HepG2 (cell line): ENCODE measurements at regions not wholly inside any gene's neighbourhood (a gene's known extent, or its start where the extent isn't known, plus 50 kb on each side); places are given as distances from the start of the nearest gene placed in this dataset.
A peak's percentile ranks its signal among the peaks of the same experiment; 100 is the strongest.

Source experiments
- DNMT3B ChIP-seq: conservative IDR thresholded peaks from 2 replicates; pipeline ENCODE4 v1.6.1; 2016; ENCODE audit warnings: missing biosample characterization, control low read depth
- FOXO1 ChIP-seq: sonication (generic); formaldehyde crosslinking; IDR thresholded peaks from 2 replicates; pipeline ENCODE4 v1.4.0; 2020; ENCODE audit warnings: missing genetic modification reagents
- KDM6A ChIP-seq: IDR thresholded peaks from 2 replicates; pipeline ENCODE4 v1.6.1; 2016; ENCODE audit warnings: low read depth
- NRL ChIP-seq: sonication (generic); formaldehyde crosslinking; IDR thresholded peaks from 2 replicates; pipeline ENCODE4 v1.5.0; 2020; ENCODE audit warnings: missing genetic modification reagents, mild to moderate bottlenecking, moderate library complexity, borderline replicate concordance
- POLR2A ChIP-seq, 2 experiments: IDR thresholded peaks; 2 replicates each; pipeline ENCODE4 v1.6.1; 2011; ENCODE audit warnings: low read depth in 2 of 2, low read length in 2 of 2, mild to moderate bottlenecking in 1 of 2, moderate library complexity in 1 of 2; ENCODE audit not compliant: insufficient read depth in 1 of 2
- WIZ ChIP-seq: sonication (generic); formaldehyde crosslinking; IDR thresholded peaks from 2 replicates; pipeline ENCODE4 v1.5.1; 2020; ENCODE audit warnings: mild to moderate bottlenecking, missing genetic modification reagents
- ZFP37 ChIP-seq: sonication (generic); formaldehyde crosslinking; IDR thresholded peaks from 2 replicates; pipeline ENCODE4 v1.4.0; 2020; ENCODE audit warnings: missing genetic modification reagents, borderline replicate concordance
- ZFX ChIP-seq: sonication (generic); formaldehyde crosslinking; IDR thresholded peaks from 2 replicates; pipeline ENCODE4 v1.4.0; 2020; ENCODE audit warnings: mild to moderate bottlenecking, low read depth, missing genetic modification reagents, moderate library complexity
- ZMAT3 ChIP-seq: sonication (generic); formaldehyde crosslinking; conservative IDR thresholded peaks from 2 replicates; pipeline ENCODE4 v1.7.0; 2021; ENCODE audit warnings: missing genetic modification reagents
- ZNF747 ChIP-seq: sonication (generic); formaldehyde crosslinking; IDR thresholded peaks from 2 replicates; pipeline ENCODE4 v1.8.1; 2023; ENCODE audit warnings: missing genetic modification reagents, mild to moderate bottlenecking, borderline replicate concordance
- TF ChIP-seq, protein P1 (sequence below): sonication (generic); formaldehyde crosslinking; IDR thresholded peaks from 2 replicates; pipeline ENCODE4 v1.4.0; 2020; ENCODE audit warnings: missing genetic modification reagents, mild to moderate bottlenecking, borderline replicate concordance
- TF ChIP-seq, protein P2 (sequence below): sonication (generic); formaldehyde crosslinking; IDR thresholded peaks from 2 replicates; pipeline ENCODE4 v1.9.0; 2021; ENCODE audit warnings: missing genetic modification reagents, mild to moderate bottlenecking, borderline replicate concordance
- TF ChIP-seq, protein P3 (sequence below): sonication (generic); formaldehyde crosslinking; IDR thresholded peaks from 2 replicates; pipeline ENCODE4 v1.4.0; 2020; ENCODE audit warnings: mild to moderate bottlenecking, missing genetic modification reagents
- TF ChIP-seq, protein P4 (sequence below): sonication (generic); formaldehyde crosslinking; IDR thresholded peaks from 2 replicates; pipeline ENCODE4 v1.4.0; 2020; ENCODE audit warnings: missing genetic modification reagents
- TF ChIP-seq, protein P5 (sequence below): fragments of 450-650 bp; IDR thresholded peaks from 2 replicates; pipeline ENCODE4 v1.6.1; 2017
- TF ChIP-seq, protein P6 (sequence below): sonication (generic); formaldehyde crosslinking; IDR thresholded peaks from 2 replicates; pipeline ENCODE4 v1.5.0; 2020; ENCODE audit warnings: mild to moderate bottlenecking, missing genetic modification reagents, borderline replicate concordance
- TF ChIP-seq, protein P7 (sequence below): sonication (generic); formaldehyde crosslinking; IDR thresholded peaks from 2 replicates; pipeline ENCODE4 v1.4.0; 2020; ENCODE audit warnings: mild to moderate bottlenecking, missing genetic modification reagents

DNA sequence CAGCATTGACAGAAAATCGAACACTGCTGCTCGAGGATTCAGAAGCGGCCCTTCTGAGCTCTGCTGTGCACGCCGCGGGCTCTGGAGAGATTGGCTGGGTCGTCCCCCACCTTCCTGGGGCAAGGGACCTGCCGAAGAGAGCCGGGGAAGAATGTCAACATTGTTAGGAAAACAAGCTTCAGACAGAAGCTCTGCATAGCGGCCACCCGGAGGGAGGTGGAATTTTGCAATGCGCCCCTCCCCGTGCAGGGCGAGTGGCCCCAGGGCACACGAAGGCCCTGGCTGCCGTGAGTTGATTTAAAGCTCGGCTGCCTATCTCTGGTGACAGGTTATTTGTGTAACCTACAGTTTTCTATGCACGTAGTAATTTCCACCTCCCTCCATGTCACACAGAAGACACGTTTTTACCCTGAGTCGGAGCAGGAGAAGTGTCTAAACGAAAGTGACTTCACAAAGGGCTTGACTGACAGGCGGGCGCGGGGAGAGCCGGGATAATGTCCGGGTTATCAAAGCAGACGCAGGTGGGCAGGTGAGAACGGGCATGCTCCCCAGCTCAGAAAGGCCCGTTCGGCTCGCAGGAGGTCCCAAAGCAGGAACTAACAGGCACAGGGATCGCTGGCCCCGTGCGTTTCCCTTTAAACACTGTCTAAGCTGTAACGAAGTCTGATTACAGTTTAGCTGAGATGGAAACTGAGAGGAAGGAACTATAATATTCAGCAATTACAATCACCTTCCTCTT is 84.6 kb downstream of the PDGFA start (continued):
- TF ChIP-seq, protein P1, sequence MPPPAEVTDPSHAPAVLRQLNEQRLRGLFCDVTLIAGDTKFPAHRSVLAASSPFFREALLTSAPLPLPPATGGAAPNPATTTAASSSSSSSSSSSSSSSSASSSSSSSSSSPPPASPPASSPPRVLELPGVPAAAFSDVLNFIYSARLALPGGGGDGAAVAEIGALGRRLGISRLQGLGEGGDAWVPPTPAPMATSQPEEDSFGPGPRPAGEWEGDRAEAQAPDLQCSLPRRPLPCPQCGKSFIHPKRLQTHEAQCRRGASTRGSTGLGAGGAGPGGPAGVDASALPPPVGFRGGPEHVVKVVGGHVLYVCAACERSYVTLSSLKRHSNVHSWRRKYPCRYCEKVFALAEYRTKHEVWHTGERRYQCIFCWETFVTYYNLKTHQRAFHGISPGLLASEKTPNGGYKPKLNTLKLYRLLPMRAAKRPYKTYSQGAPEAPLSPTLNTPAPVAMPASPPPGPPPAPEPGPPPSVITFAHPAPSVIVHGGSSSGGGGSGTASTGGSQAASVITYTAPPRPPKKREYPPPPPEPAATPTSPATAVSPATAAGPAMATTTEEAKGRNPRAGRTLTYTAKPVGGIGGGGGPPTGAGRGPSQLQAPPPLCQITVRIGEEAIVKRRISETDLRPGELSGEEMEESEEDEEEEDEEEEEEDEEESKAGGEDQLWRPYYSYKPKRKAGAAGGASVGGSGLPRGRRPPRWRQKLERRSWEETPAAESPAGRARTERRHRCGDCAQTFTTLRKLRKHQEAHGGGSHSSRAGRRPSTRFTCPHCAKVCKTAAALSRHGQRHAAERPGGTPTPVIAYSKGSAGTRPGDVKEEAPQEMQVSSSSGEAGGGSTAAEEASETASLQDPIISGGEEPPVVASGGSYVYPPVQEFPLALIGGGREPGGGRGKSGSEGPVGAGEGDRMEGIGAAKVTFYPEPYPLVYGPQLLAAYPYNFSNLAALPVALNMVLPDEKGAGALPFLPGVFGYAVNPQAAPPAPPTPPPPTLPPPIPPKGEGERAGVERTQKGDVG (CRISPR knock-in tag) = no peak
- TF ChIP-seq WIZ (CRISPR knock-in tag) (no peak), POLR2A (IDR thresholded peaks at IDR 0.05; ENCODE audit: insufficient read depth in 1 of 2, low read depth in 2 of 2, low read length in 2 of 2) (no peak), ZNF747 (CRISPR knock-in tag) (no peak), ZMAT3 (no peak), KDM6A (CRISPR knock-in tag) (no peak), FOXO1 (CRISPR knock-in tag) (peak; percentile 77; the same call in 1 of the 2 replicates), DNMT3B (no peak), NRL (CRISPR knock-in tag) (no peak; the same call in 1 of the 2 replicates), ZFP37 (CRISPR knock-in tag) (no peak), ZFX (CRISPR knock-in tag) (peak; percentile 59; the same call in 1 of the 2 replicates)
- TF ChIP-seq, protein P2, sequence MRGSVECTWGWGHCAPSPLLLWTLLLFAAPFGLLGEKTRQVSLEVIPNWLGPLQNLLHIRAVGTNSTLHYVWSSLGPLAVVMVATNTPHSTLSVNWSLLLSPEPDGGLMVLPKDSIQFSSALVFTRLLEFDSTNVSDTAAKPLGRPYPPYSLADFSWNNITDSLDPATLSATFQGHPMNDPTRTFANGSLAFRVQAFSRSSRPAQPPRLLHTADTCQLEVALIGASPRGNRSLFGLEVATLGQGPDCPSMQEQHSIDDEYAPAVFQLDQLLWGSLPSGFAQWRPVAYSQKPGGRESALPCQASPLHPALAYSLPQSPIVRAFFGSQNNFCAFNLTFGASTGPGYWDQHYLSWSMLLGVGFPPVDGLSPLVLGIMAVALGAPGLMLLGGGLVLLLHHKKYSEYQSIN (CRISPR knock-in tag) = no peak
- TF ChIP-seq, protein P3, sequence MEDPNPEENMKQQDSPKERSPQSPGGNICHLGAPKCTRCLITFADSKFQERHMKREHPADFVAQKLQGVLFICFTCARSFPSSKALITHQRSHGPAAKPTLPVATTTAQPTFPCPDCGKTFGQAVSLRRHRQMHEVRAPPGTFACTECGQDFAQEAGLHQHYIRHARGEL (CRISPR knock-in tag) = no peak
- TF ChIP-seq, protein P4, sequence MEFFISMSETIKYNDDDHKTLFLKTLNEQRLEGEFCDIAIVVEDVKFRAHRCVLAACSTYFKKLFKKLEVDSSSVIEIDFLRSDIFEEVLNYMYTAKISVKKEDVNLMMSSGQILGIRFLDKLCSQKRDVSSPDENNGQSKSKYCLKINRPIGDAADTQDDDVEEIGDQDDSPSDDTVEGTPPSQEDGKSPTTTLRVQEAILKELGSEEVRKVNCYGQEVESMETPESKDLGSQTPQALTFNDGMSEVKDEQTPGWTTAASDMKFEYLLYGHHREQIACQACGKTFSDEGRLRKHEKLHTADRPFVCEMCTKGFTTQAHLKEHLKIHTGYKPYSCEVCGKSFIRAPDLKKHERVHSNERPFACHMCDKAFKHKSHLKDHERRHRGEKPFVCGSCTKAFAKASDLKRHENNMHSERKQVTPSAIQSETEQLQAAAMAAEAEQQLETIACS (CRISPR knock-in tag) = no peak
- TF ChIP-seq, protein P5, sequence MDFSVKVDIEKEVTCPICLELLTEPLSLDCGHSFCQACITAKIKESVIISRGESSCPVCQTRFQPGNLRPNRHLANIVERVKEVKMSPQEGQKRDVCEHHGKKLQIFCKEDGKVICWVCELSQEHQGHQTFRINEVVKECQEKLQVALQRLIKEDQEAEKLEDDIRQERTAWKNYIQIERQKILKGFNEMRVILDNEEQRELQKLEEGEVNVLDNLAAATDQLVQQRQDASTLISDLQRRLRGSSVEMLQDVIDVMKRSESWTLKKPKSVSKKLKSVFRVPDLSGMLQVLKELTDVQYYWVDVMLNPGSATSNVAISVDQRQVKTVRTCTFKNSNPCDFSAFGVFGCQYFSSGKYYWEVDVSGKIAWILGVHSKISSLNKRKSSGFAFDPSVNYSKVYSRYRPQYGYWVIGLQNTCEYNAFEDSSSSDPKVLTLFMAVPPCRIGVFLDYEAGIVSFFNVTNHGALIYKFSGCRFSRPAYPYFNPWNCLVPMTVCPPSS = no peak
- TF ChIP-seq, protein P6, sequence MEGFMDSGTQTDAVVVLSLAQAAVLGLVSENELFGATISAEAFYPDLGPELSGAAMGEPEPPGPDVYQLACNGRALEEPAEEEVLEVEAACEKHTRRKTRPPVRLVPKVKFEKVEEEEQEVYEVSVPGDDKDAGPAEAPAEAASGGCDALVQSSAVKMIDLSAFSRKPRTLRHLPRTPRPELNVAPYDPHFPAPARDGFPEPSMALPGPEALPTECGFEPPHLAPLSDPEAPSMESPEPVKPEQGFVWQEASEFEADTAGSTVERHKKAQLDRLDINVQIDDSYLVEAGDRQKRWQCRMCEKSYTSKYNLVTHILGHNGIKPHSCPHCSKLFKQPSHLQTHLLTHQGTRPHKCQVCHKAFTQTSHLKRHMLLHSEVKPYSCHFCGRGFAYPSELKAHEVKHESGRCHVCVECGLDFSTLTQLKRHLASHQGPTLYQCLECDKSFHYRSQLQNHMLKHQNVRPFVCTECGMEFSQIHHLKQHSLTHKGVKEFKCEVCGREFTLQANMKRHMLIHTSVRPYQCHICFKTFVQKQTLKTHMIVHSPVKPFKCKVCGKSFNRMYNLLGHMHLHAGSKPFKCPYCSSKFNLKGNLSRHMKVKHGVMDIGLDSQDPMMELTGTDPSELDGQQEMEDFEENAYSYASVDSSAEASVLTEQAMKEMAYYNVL (CRISPR knock-in tag) = no peak
- TF ChIP-seq, protein P7, sequence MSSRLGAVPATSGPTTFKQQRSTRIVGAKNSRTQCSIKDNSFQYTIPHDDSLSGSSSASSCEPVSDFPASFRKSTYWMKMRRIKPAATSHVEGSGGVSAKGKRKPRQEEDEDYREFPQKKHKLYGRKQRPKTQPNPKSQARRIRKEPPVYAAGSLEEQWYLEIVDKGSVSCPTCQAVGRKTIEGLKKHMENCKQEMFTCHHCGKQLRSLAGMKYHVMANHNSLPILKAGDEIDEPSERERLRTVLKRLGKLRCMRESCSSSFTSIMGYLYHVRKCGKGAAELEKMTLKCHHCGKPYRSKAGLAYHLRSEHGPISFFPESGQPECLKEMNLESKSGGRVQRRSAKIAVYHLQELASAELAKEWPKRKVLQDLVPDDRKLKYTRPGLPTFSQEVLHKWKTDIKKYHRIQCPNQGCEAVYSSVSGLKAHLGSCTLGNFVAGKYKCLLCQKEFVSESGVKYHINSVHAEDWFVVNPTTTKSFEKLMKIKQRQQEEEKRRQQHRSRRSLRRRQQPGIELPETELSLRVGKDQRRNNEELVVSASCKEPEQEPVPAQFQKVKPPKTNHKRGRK (CRISPR knock-in tag) = no peak
